ENCODE measurements at regions not wholly inside any gene's neighbourhood (a gene's known extent, or its start where the extent isn't known, plus 50 kb on each side); places are given as distances from the start of the nearest gene placed in this dataset.
A peak's percentile ranks its signal among the peaks of the same experiment; 100 is the strongest.

DNA sequence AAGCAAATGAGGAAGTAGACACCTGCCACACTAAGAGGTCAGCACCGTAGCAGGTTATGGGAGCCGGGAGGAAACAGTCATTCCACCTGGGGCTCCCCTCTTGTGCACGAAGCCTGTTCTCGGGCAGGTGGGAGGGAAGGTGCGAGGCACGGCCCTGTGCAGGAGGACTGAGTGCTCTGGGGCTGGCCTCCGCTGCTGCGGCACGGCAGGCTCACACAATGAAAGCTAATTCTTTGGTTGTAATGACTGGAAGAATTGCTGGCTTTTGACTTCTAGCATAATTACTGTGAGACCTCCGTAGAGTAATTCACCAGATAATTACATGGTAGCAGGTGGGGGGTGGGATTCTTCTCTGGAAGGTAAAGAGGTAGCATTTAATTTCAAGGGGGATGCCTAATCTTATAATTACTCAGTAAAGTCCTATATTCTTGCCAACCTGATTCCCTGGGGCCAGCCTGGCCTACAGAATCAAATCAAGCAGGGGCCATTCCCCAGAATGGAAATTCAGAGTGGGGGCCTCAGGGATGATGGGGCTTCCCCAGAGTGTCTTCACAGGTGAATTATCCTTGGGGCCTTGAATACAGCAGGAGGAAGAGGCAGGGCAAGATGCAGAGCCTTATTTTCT is 129.1 kb downstream of the TPRA1 start:
- no peak overlapping the region for H3K4me3 ChIP-seq (ENCODE audit: low read depth, low read length)

DNA sequence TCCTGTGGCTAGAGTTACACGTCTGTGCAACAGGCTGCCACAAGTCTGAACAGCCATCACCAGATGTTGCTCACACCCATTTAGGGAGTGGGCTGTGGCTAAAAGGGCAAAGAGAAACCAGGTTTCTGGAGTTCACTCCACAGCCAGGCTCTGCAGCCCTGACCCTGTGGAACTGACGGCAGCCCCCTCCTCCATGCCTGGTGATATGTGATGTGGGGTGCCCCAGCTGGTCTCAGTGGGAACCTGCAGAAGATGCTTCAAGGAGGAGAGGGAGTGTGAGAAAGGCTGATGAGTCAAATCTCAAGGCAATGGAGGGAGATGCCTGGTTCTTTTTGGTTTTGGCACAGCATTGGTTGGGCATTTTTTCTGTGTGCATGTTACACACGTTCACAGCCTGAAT is 130.6 kb downstream of the TPRA1 start:
- no peak overlapping the region for H3K4me3 ChIP-seq (ENCODE audit: low read depth, low read length)

DNA sequence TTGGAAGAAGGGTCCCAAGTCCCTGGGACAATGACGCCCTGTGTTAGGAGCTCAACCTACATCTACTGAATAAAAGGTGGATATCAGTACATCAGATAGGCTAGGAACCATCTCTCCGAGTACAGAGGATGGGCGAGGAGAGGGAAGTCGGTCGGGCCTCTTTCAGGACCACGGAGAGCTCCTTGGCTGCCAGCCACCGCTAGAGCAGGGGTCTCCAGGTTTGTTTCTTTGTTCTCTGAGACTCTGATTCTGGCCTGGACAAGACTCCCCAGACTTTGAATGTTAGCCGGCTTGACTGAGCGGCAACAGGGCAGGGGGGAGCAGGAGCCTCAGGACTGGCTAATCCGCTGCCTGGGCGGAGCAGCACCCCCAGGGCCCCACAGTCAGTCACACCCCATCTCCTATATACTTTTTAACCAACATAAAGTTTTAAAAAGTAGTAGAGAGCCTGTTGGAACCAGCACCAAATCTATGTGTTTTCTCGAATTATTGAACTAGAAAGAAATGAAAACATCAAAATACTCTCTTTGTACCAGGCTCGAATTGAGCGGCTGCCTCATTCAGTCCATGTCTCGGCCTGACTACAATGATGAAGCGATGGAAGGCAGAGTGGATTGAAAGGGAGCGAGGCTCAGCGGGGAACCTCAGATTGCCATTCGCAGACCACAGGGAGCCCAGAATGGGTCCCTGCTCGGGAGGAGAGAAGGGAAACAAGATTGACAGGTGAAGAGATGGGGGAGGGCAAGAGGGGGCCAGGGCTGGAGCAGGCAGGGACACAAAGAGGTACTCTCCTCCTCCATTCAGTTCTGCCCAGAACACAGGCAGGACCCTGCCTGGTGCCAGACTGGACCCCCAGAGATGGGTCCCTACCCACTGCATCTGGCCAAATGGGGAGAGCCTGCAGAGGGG is 131.6 kb downstream of the TPRA1 start:
- H3K4me3 ChIP-seq (ENCODE audit: low read depth, low read length), result no peak overlapping the region

DNA sequence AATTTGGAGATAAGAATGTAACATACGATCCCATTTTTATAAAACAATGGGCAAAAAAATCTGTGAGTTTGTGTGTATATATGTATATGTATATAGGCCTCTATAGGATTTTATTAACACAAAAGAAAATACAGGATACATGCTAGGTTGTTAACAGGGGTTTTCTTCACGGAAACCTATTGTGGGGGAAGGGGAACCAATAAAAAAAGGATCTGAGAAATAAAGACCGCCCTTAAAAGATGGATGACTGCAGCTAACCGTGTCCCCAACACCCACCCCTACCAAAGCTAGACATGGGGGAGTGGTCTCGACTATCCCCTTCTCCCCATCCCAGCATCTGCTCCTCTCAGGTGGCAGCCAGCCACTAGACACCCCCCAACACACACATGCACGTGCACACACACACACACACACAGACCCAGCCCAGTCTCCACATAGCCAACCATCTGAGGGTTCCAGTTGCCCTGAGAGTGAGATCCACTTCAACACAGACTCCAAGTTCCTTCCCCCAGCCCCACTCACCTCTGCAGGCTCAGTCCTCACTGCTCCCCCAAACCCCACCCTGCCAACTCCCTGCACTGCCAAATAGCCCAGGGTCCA is 132.9 kb downstream of the TPRA1 start:
- no peak overlapping the region for H3K4me3 ChIP-seq (ENCODE audit: low read depth, low read length)

DNA sequence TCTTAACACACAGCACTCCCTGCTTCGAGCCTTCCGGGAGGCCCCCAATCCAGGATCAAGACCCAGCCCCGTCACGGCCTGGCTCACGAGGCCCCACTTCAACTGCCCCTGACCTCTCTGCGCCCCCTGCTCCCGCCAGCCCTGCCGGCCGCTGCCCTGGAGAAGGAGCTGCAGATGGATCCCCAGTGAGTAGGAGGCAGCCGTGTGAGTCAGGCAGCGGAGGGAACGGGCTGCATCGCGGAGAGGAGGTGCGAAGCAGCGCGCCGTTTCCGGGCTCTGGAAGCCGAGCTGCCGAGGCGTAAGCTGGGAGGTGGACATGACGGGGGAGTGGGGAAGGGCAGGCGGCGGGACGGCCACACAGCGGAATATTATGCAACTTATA is 133.4 kb downstream of the TPRA1 start:
- H3K4me3 ChIP-seq (ENCODE audit: low read depth, low read length), result no peak overlapping the region

DNA sequence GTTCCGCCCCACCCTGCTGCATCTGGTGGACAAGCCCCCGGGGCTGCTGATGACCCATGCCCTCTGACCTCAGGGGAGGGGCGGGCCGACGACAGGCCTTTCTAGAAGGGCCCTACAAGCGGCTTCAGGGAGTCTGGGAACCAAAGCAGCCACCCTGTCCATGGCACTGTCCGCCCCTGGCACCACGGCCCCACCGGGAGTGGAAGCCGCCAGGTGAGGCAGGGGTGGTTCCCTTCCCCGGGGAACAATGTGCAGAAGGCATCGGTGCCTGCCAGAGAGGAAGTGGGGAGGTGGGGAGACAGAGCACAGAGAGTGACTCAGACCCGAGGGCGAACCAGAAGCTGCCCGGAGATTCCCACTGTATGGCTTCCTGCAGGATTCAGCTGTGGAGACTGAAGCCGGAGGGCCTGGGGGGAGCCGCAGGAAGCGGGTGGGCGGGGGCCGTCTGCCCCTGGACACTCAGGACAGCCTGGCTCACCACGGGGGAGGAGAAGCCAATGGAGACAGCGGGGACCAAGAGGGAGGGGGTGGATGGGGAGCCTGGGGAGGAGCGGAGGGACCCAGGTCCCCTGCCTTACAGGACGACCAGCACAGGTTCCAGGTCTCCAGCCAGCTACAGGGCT is 134.0 kb downstream of the TPRA1 start:
- peak overlapping the region; percentile 8 for H3K4me3 ChIP-seq (ENCODE audit: low read depth, low read length)

DNA sequence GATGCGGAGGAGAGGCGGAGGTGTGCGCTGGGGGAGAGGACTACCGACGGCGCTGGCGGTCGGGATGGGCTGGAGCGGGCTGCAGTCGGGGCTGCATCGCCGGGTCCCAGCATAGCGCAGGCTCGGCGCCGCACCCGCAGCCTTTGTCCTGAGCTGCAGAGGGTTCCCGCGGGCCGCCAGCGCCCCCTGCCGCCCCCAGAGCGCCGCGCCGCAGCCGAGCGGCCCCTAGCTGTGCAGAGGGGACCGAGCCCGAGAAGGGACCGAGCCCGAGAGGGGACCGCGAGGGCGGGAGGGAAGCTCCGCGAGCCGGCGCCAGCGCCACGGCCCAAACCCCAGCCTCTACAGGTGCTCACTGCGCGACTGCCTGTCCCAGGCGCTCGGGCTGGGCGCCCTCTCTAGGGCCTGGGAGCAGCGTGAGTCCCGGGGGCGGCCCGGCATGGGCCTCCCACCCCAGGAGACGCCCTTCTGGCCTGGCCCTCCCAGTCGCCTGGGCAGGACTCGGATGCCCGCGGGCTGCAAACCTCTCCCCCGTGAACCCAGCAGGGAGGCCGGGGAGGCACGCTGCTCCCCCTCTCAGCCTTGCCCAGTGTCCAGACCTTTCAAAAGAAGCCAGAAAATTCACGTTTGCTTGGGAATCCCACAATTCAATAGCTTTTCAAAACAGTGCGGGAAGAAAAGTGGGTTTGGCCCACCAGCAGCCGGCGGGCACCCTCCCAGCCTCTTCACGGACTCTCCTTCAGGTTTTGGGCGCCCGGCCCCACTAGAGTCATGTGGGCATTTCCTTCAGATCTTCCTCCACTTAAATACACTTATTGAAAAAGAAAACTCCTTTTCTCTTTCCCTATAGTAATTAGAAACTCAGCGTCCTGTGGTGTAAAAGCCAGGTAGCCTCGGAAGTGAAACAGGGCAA is 134.7 kb downstream of the TPRA1 start:
- peak overlapping the region; percentile 40 for H3K4me3 ChIP-seq (ENCODE audit: low read depth, low read length)

DNA sequence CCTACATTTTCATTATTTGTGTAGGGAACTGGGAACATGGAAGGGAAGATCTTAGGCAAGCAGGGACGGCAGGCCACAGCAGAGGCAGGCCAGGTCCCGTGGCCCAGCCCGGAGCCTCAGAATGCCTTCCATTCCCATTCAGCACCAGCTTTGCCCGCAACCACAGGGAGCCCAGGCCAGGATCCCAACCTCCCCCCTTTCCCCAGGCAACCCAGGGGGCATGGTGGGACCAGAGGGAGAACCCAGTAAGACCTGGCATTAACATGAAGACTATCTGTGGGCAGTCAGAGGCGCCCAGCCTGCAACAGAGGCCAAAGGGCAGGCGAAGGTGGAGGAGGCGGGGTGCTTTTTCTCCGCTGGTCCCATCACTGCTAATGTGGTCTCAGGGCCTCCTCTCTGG is 135.6 kb downstream of the TPRA1 start:
- H3K4me3 ChIP-seq (ENCODE audit: low read depth, low read length), result no peak overlapping the region

DNA sequence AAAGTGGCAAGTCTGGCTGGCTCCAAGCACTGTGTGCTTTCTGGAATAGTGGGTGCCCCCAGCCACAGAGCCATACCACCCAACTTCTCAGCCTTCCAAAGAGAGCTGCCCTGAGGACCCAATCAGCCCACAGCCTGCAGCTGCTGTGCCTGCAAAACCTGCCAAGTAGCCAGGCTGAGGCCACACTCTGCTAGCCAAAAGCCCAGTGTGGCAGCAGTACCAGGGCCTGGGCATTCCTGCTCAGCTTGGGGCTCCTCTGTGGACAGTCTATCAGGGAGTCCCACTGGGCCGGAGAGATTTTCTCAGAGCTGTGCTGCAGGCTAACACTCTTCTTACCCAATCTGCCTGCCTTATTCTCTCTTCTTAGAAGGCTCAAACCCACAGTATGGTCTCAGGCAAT is 136.5 kb downstream of the TPRA1 start:
- no peak overlapping the region for H3K4me3 ChIP-seq (ENCODE audit: low read depth, low read length)

DNA sequence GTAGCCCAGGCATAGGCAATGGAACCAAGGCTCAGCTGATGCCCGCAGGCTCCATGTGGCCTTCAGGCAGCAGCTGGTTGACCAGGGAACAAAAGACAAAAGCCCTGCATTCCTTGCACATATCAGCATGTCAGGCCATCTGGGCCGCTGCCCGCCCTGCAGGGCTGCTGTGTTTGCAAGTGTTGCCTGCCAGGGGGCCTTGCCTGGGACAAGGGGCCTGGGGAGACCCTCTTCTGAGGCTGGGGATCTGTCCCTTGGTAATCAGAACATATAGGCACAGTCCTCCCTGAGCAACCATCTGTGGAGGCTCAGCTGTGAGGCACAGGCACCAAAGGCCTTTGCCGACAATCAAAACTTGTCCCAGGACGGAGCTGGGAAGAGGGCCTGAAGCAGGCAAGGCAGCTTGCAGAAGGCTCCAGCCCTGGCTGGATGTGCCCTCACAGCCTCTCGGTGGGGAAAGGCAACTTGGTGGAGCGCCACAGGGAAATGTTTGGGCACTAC is 138.2 kb downstream of the TPRA1 start:
- no peak overlapping the region for H3K4me3 ChIP-seq (ENCODE audit: low read depth, low read length)

DNA sequence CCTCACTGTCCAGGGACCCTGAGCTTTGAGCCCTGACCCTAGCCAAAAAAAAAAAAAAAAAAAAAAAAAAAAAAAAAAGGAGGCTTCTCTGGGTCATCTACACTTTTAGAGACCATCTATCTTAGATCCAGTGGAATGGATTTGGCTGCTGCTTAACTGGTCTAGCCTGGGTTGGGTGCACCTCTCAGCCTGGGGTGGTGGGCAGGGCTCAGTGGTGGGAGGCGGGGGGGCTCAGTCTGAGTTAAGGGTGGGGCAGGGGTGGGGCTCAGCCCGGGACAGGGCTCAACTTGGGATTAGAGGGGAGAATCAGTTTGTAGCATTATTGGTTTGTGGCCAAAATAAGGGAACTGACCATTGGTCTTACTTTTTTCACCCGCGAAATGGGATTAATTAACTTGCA is 139.2 kb downstream of the TPRA1 start:
- no peak overlapping the region for H3K4me3 ChIP-seq (ENCODE audit: low read depth, low read length)

DNA sequence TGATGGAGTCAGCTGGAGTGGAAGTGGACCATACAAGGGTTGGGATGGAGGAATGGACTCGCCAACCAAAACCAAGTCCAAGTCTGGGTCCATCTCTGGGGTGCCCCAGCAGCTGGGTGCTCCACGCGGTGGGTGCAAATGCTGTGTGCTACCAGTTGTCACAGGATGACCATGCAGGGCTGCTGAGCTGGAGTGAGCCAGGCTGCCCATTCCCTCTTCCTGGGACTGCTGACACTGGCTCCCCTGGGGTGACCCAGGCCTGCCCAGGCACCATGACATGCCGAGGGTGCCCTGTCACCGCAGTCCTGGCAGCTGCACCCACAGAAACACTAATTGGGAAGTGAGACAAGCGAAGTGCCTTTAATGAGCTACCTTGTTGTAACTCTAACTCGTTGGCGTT is 140.2 kb downstream of the TPRA1 start:
- H3K4me3 ChIP-seq (ENCODE audit: low read depth, low read length), result no peak overlapping the region

DNA sequence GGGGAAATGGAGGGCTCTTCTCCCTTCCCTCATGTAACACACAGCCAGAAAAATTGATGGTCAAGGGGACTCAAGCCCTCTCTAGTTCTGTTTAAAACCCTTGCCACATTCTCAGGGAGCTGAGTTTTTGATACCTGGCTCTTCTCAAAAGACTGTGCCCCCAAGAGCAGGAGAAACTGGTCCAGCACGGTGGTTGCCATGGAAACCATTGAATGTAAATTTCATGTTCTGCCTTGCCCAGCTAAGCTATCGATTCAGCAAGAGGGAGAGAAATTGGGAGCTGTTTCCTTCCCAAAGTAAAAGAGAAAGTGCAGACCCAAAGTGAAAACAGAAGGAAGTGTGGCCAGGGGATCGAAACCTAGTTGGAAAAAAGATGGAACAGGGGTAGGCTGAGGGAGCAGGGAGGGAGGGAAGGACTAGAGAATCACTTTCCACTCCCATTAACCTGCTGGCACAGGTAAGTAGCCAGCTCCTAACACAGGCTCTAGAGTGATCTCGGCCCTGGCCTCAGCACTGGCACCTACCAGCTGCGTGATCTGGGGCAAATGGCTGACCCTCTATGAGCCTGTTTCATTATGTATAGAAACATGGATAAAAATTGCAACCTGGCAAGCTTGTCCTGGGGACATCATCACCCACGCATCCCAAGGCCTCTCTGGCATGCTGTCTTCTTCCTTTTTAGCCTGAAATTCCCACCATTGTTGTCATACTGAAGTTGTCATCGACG is 140.9 kb downstream of the TPRA1 start:
- no peak overlapping the region for H3K4me3 ChIP-seq (ENCODE audit: low read depth, low read length)

DNA sequence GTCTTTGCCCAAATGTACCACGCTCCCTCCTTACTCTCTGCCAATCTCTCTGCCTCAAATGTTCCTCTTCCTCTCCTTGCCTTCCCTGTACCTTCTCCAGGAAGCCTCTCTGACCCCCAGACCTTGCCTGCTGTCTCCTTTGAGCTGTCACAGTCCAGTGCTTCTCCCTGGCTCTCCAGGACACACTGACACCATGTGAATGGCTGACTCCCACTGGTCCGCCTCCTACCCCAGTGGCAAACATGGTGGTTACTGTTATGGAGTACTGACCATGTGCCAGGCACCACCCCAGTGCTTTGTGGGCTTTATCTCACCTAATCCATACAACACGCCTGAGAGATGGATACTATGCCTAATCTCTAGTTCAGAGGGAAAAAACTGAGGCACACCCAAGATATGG is 141.9 kb downstream of the TPRA1 start:
- H3K4me3 ChIP-seq (ENCODE audit: low read depth, low read length), result no peak overlapping the region

DNA sequence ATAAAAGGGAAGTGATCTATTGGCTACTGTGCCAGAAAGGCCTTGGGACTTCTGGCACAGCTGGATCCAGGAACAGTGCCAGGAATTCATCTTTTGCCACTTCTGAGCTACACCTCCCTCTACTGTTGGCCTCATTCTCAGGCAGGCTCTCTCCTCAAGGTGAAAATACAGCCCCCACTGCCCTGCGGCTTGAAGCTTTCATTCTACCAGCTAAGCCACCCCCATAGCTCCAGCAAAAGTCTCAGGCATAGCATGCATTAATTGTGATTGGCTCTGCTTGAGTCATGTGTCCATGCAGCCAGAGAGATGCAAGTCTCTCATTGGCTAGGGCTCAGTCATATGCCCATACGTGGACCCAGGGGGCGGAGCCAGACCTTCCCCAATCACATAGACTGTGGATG is 142.4 kb downstream of the TPRA1 start:
- no peak overlapping the region for H3K4me3 ChIP-seq (ENCODE audit: low read depth, low read length)

DNA sequence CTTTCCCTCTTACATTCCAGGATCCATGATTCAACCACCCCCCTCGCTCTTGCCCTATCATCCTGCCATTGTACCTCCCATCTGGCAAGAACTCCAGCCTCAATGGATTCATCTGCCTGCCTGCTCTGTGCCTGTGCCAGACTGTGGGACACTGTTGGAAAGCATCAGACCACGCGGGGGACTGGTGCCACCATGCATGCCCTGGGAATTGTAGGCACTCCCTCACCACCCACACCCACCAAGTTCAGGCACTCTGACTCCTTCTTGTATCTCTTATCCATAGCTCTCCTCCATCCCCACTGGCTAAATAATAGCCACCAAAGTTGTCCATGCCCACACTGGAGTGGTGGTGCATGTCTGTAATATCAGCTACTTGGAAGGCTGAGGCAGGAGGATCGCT is 143.8 kb downstream of the TPRA1 start:
- no peak overlapping the region for H3K4me3 ChIP-seq (ENCODE audit: low read depth, low read length)

DNA sequence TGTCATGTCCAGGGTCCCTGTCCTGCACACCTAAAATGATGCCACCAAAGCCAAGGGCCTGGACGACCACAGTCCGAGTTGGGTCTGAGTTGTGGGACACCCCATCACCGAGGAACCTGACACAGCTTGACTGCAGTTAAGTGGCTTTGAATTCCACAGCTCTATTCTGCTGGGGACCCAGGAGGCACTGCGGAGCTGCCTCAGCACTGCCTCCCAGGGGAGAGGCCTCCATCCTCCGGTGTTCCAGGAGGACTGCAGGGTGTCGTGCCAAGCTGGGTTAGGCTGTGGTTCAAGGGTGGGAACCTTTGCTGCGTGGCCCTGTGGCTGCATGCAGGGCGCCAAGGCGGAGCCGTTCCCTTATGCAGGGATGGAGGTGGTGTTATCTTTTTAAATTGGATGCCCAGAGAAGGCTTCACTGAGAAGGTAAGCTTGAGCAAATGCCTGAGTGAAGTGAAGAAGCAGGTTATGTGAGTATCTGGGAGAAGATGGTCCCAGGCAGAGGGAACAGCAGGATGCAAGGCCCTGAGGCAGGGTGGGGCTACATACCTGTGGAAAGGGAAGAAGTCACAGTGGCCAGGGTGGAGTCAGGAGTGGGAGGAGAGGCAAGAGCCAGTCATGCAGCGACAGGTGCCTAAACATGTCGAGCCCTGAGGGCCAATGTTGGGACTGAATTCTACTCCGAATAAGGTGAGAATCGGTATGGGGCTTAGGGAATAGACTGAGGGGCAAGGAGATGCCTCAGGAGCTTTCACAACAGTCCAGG is 144.8 kb downstream of the TPRA1 start:
- H3K4me3 ChIP-seq (ENCODE audit: low read depth, low read length), result no peak overlapping the region

DNA sequence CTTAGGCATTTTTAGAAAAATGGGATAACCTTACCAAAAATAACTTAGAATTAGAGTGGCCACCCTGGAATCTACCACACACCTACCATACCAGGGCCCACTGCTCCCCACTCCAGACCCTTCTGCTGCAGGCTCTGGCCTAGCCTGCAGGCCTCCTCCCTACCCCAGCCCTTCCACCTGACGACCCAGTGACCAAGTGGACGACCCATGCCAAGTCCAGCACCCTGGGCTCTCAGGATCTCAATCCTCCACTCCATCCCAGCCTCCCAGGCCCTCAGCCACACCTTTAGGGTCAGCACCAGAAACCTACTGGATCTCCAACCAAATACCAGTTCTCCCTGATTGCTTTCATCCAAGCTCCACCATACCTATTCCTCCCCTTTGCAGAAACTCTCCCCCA is 145.8 kb downstream of the TPRA1 start:
- H3K4me3 ChIP-seq (ENCODE audit: low read depth, low read length), result no peak overlapping the region

Measured in iPS-11a (cell line).